ENCODE measurements at regions not wholly inside any gene's neighbourhood (a gene's known extent, or its start where the extent isn't known, plus 50 kb on each side); places are given as distances from the start of the nearest gene placed in this dataset.

- Histone ChIP-seq H2AFZ (ENCODE audit: low read depth, low read length) (no peak overlapping the region), H3K79me2 (ENCODE audit: control insufficient read depth, insufficient read depth, low read length) (no peaks in the 10 kb centered on the region), H3K9ac (replicated peaks; ENCODE audit: extremely low read depth, insufficient read depth, low read length) (no peak overlapping the region), H3K4me2 (ENCODE audit: insufficient read depth, low read length) (no peak overlapping the region), H3K4me3 (replicated peaks in 1 of 3; ENCODE audit: insufficient read depth in 1 of 3, low read depth in 1 of 3, low read length in 3 of 3) (no peak overlapping the region), H3K4me1 (ENCODE audit: control insufficient read depth, extremely low read depth, insufficient read depth, low read length) (no peaks in the 10 kb centered on the region), H3K9me1 (replicated peaks; ENCODE audit: control insufficient read depth, extremely low read depth, insufficient read depth, low read length) (no peaks in the 10 kb centered on the region), H3K27ac (ENCODE audit: insufficient read depth, low read depth, low read length) (no peak overlapping the region), H4K20me1 (replicated peaks; ENCODE audit: control insufficient read depth, extremely low read depth, insufficient read depth, low read length) (no peaks in the 10 kb centered on the region), H3K27me3 (ENCODE audit: control insufficient read depth in 2 of 2, insufficient read depth in 2 of 2, low read length in 2 of 2) (no peaks in the 10 kb centered on the region), H3K36me3 (ENCODE audit: control insufficient read depth in 2 of 2, extremely low read depth in 1 of 2, insufficient read depth in 2 of 2, low read length in 2 of 2) (no peaks in the 10 kb centered on the region), H3K9me3 (replicated peaks; ENCODE audit: control insufficient read depth, insufficient read depth, low read length) (no peaks in the 10 kb centered on the region)
- no peak for TF ChIP-seq POLR2A (IDR thresholded peaks at IDR 0.05; ENCODE audit: low read depth, low read length)
- no peak for TF ChIP-seq FOS (IDR thresholded peaks at IDR 0.05; ENCODE audit: borderline replicate concordance, insufficient read depth, low read length)
- TF ChIP-seq CTCF (IDR thresholded peaks at IDR 0.05; ENCODE audit: extremely low read depth in 1 of 2, insufficient read depth in 1 of 2, low read depth in 1 of 2, low read length in 2 of 2), result no peak
- TF ChIP-seq MYC (IDR thresholded peaks at IDR 0.05; ENCODE audit: low read depth, low read length), result no peak
- TF ChIP-seq JUN (IDR thresholded peaks at IDR 0.05; ENCODE audit: borderline replicate concordance, insufficient read depth, insufficient read length, low read depth), result no peak
- CTCF ChIA-PET, result no interaction called here
- intact Hi-C loops (cut with micrococcal nuclease), result no loop called here
- no TSS peak for BruUV-seq (replicated peaks)
- dilution Hi-C loops (cut with MboI; ENCODE audit: extremely low pct_ligation_motif_present, low sequenced_read_pairs), result no loop called here
- DNase-seq (ENCODE audit: low read depth, low spot score) (no peak), FAIRE-seq (no peak)
- POLR2A ChIA-PET, result no interaction called here
Measured at GRCh38 chr1:164932580-164932979, 373.6 kb downstream of the PBX1 start.

- POLR2A ChIA-PET, result no interaction called here
Measured at GRCh38 chr1:164930833-164931232, 371.8 kb downstream of the PBX1 start.

More at GRCh38 chr1:164930833-164931232, 371.8 kb downstream of the PBX1 start:
- DNase-seq (ENCODE audit: low read depth, low spot score), result no peak
- no peak for TF ChIP-seq JUN (IDR thresholded peaks at IDR 0.05; ENCODE audit: borderline replicate concordance, insufficient read depth, insufficient read length, low read depth)
- TF ChIP-seq FOS (IDR thresholded peaks at IDR 0.05; ENCODE audit: borderline replicate concordance, insufficient read depth, low read length), result no peak
- no peak for TF ChIP-seq CTCF (IDR thresholded peaks at IDR 0.05; ENCODE audit: extremely low read depth in 1 of 2, insufficient read depth in 1 of 2, low read depth in 1 of 2, low read length in 2 of 2)
- no peak for TF ChIP-seq POLR2AphosphoS5 (IDR thresholded peaks at IDR 0.05; ENCODE audit: insufficient read depth, low read depth, low read length)
- no peak for TF ChIP-seq EZH2 (IDR thresholded peaks at IDR 0.05; ENCODE audit: borderline replicate concordance, low read depth, low read length, severe bottlenecking)
- no peak for TF ChIP-seq GATA2 (IDR thresholded peaks at IDR 0.05; ENCODE audit: insufficient read depth, insufficient read length, low read depth, low read length)
- no peak for TF ChIP-seq MYC (IDR thresholded peaks at IDR 0.05; ENCODE audit: low read depth, low read length)
- TF ChIP-seq POLR2A (IDR thresholded peaks at IDR 0.05; ENCODE audit: low read depth, low read length), result no peak
- TF ChIP-seq MAX (IDR thresholded peaks at IDR 0.05; ENCODE audit: insufficient read depth, insufficient read length), result no peak
- Histone ChIP-seq H4K20me1 (replicated peaks; ENCODE audit: control insufficient read depth, extremely low read depth, insufficient read depth, low read length) (no peaks in the 10 kb centered on the region), H3K27ac (ENCODE audit: insufficient read depth, low read depth, low read length) (no peak overlapping the region), H3K4me2 (ENCODE audit: insufficient read depth, low read length) (no peak overlapping the region), H3K36me3 (ENCODE audit: control insufficient read depth in 2 of 2, extremely low read depth in 1 of 2, insufficient read depth in 2 of 2, low read length in 2 of 2) (no peaks in the 10 kb centered on the region), H3K27me3 (ENCODE audit: control insufficient read depth in 2 of 2, insufficient read depth in 2 of 2, low read length in 2 of 2) (no peaks in the 10 kb centered on the region), H3K9me1 (replicated peaks; ENCODE audit: control insufficient read depth, extremely low read depth, insufficient read depth, low read length) (no peaks in the 10 kb centered on the region), H3K4me1 (ENCODE audit: control insufficient read depth, extremely low read depth, insufficient read depth, low read length) (no peaks in the 10 kb centered on the region), H3K4me3 (replicated peaks in 1 of 3; ENCODE audit: insufficient read depth in 1 of 3, low read depth in 1 of 3, low read length in 3 of 3) (no peak overlapping the region), H3K9ac (replicated peaks; ENCODE audit: extremely low read depth, insufficient read depth, low read length) (no peak overlapping the region), H3K79me2 (ENCODE audit: control insufficient read depth, insufficient read depth, low read length) (no peaks in the 10 kb centered on the region), H2AFZ (ENCODE audit: low read depth, low read length) (no peak overlapping the region), H3K9me3 (replicated peaks; ENCODE audit: control insufficient read depth, insufficient read depth, low read length) (no peaks in the 10 kb centered on the region)
- dilution Hi-C loops (cut with MboI; ENCODE audit: extremely low pct_ligation_motif_present, low sequenced_read_pairs), result no loop called here
- intact Hi-C loops (cut with micrococcal nuclease), result no loop called here
- BruUV-seq (replicated peaks), result no TSS peak
- no peak for FAIRE-seq
- CTCF ChIA-PET, result no interaction called here

All from endothelial cell of umbilical vein (primary cell).